ENCODE measurements at regions not wholly inside any gene's neighbourhood (a gene's known extent, or its start where the extent isn't known, plus 50 kb on each side); places are given as distances from the start of the nearest gene placed in this dataset.

- no peak for DNase-seq (ENCODE audit: low read depth)
- TF ChIP-seq, protein P1, sequence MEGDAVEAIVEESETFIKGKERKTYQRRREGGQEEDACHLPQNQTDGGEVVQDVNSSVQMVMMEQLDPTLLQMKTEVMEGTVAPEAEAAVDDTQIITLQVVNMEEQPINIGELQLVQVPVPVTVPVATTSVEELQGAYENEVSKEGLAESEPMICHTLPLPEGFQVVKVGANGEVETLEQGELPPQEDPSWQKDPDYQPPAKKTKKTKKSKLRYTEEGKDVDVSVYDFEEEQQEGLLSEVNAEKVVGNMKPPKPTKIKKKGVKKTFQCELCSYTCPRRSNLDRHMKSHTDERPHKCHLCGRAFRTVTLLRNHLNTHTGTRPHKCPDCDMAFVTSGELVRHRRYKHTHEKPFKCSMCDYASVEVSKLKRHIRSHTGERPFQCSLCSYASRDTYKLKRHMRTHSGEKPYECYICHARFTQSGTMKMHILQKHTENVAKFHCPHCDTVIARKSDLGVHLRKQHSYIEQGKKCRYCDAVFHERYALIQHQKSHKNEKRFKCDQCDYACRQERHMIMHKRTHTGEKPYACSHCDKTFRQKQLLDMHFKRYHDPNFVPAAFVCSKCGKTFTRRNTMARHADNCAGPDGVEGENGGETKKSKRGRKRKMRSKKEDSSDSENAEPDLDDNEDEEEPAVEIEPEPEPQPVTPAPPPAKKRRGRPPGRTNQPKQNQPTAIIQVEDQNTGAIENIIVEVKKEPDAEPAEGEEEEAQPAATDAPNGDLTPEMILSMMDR (IDR thresholded peaks at IDR 0.05; ENCODE audit: insufficient read depth, low read depth, low read length, missing control alignments), result no peak
- no peak overlapping the region for H3K4me3 ChIP-seq (ENCODE audit: low read depth, low read length)
These were observed 106.3 kb downstream of the LRIG3 start for GRCh38 chr12:58814036-58814435.

DNA sequence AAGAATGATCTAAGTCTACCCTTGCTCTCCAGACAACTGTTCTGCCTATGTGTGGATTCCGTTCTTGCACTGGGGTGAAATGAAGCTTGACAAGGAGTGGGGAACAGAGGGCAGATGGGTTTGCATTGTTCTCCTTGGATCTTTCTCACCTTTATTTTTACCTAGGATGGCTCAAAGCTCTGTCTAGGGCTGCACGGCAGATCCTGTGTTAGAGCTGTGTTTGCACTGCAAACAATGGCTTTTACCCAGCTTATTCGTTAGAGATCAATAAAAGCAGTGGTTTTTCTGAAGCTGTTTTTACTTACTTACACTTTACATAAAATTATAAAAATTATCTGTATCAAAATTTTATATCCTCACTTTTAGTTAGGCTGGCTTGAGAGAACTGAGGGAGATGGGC lies 105.1 kb downstream of the LRIG3 start:
- DNase-seq (ENCODE audit: low read depth), result no peak
- H3K4me3 ChIP-seq (ENCODE audit: low read depth, low read length), result no peak overlapping the region
- TF ChIP-seq, protein P1 (IDR thresholded peaks at IDR 0.05; ENCODE audit: insufficient read depth, low read depth, low read length, missing control alignments), result no peak

DNA sequence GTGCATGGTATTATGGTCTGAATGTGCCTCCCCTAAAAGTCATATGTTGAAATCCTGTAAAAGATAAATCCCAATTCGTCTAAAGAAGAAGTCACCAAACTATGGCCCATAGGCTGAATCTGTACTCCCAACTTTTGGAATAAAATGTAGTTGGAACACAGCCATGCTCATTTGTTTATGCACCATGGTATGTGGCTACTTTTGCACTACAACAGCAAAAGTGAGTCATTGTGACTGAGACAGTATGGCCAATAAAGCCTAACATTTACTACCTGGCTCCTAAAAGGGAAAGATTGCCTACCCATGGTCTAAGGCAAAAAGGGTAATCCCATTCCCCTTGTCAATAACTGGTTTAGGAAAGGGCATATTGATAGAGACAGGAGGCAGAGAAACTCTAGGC lies 101.8 kb downstream of the LRIG3 start:
- no peak for DNase-seq (ENCODE audit: low read depth)
- H3K4me3 ChIP-seq (ENCODE audit: low read depth, low read length), result no peak overlapping the region
- TF ChIP-seq, protein P1 (IDR thresholded peaks at IDR 0.05; ENCODE audit: insufficient read depth, low read depth, low read length, missing control alignments), result no peak

- DNase-seq (ENCODE audit: low read depth), result no peak
- H3K4me3 ChIP-seq (ENCODE audit: low read depth, low read length), result no peak overlapping the region
- TF ChIP-seq, protein P1 (IDR thresholded peaks at IDR 0.05; ENCODE audit: insufficient read depth, low read depth, low read length, missing control alignments), result no peak
These were observed 101.0 kb downstream of the LRIG3 start for GRCh38 chr12:58819345-58819744.

DNA sequence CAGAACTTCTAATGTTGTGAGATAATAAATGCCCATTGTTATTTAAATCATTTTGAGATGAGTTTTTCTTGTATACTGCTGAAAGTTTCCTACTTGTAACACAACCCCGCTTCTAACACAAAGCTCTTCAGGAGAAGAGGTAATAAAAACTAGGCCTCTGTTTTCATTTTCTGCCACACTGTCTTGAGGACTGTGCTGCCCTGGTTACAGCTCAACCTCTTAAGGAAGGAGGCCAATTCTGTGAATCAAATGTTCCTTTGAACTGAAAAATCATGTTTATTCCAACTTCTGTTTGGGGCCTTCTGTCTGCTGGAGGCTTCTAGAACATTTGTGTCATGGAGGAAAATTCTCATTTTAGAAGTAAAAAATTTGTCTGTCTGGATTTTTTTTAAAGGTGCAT lies 100.3 kb downstream of the LRIG3 start:
- TF ChIP-seq, protein P1 (IDR thresholded peaks at IDR 0.05; ENCODE audit: insufficient read depth, low read depth, low read length, missing control alignments), result no peak
- no peak for DNase-seq (ENCODE audit: low read depth)
- no peak overlapping the region for H3K4me3 ChIP-seq (ENCODE audit: low read depth, low read length)

All from GM12865 (cell line).